ENCODE measurements at regions not wholly inside any gene's neighbourhood (a gene's known extent, or its start where the extent isn't known, plus 50 kb on each side); places are given as distances from the start of the nearest gene placed in this dataset.

DNA sequence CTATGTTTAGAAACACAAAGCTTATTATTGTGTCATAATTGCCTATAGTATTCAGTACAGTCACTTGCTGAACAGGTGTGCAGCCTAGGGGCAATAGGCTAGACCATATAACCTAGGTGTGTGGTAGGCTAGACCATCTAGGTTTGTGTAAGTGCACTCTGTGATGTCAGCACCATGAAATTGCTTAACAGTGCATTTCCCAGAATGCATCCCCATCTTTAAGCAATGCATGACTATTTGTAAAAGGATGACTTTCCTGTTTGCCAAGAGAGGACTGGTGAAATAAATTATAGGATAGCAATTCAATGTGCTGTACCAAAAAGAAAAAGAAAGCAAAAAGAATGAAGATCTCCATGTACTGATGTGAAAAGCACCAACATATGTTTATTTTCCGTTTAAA is 288.7 kb upstream of the AUTS2 start (continued):
- TF ChIP-seq HOXA7 (CRISPR knock-in tag; IDR thresholded peaks at IDR 0.05; ENCODE audit: borderline replicate concordance) (no peak), ZNF19 (tag by site-specific recombination; IDR thresholded peaks at IDR 0.05; ENCODE audit: low read depth) (no peak), ZNF701 (tag by site-specific recombination; IDR thresholded peaks at IDR 0.05) (no peak)
- TF ChIP-seq, protein P1, sequence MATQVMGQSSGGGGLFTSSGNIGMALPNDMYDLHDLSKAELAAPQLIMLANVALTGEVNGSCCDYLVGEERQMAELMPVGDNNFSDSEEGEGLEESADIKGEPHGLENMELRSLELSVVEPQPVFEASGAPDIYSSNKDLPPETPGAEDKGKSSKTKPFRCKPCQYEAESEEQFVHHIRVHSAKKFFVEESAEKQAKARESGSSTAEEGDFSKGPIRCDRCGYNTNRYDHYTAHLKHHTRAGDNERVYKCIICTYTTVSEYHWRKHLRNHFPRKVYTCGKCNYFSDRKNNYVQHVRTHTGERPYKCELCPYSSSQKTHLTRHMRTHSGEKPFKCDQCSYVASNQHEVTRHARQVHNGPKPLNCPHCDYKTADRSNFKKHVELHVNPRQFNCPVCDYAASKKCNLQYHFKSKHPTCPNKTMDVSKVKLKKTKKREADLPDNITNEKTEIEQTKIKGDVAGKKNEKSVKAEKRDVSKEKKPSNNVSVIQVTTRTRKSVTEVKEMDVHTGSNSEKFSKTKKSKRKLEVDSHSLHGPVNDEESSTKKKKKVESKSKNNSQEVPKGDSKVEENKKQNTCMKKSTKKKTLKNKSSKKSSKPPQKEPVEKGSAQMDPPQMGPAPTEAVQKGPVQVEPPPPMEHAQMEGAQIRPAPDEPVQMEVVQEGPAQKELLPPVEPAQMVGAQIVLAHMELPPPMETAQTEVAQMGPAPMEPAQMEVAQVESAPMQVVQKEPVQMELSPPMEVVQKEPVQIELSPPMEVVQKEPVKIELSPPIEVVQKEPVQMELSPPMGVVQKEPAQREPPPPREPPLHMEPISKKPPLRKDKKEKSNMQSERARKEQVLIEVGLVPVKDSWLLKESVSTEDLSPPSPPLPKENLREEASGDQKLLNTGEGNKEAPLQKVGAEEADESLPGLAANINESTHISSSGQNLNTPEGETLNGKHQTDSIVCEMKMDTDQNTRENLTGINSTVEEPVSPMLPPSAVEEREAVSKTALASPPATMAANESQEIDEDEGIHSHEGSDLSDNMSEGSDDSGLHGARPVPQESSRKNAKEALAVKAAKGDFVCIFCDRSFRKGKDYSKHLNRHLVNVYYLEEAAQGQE (tag by site-specific recombination; IDR thresholded peaks at IDR 0.05): no peak

DNA sequence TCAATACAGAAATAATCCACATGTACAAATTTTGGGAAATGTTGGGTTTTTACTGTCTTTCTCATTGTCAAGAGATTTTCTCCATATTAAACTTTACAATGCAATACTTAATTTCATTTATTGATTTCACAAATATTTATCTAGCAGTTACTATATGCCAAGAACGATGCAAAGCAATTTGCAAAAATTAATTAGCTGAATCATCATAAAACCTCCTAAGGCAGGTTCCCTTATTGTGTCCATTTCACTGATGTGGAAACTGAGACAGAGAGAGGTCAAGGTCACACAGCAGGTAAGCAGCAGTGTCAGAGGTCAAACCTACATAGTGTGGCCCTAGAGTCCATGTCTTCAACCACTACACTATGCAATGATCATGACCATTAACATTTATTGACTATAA is 286.8 kb upstream of the AUTS2 start:
- ChIA-PET POLR2A (no interaction called here), CTCF (no interaction called here)
- Histone ChIP-seq H3K4me1 (ENCODE audit: control insufficient read depth, insufficient read depth, low read length) (no peaks in the 10 kb centered on the region), H3K36me3 (ENCODE audit: control insufficient read depth in 2 of 2, insufficient read depth in 1 of 2, low read length in 2 of 2) (no peaks in the 10 kb centered on the region), H3K4me3 (ENCODE audit: low read depth, low read length) (no peak overlapping the region), H3K9me3 (ENCODE audit: control insufficient read depth, insufficient read depth, low read depth, low read length) (no peaks in the 10 kb centered on the region), H3K27ac (ENCODE audit: extremely low read depth, low read depth, low read length) (no peak overlapping the region)
- TF ChIP-seq, protein P2, sequence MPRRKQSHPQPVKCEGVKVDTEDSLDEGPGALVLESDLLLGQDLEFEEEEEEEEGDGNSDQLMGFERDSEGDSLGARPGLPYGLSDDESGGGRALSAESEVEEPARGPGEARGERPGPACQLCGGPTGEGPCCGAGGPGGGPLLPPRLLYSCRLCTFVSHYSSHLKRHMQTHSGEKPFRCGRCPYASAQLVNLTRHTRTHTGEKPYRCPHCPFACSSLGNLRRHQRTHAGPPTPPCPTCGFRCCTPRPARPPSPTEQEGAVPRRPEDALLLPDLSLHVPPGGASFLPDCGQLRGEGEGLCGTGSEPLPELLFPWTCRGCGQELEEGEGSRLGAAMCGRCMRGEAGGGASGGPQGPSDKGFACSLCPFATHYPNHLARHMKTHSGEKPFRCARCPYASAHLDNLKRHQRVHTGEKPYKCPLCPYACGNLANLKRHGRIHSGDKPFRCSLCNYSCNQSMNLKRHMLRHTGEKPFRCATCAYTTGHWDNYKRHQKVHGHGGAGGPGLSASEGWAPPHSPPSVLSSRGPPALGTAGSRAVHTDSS (tag by site-specific recombination; IDR thresholded peaks at IDR 0.05): no peak
- TF ChIP-seq, protein P3, sequence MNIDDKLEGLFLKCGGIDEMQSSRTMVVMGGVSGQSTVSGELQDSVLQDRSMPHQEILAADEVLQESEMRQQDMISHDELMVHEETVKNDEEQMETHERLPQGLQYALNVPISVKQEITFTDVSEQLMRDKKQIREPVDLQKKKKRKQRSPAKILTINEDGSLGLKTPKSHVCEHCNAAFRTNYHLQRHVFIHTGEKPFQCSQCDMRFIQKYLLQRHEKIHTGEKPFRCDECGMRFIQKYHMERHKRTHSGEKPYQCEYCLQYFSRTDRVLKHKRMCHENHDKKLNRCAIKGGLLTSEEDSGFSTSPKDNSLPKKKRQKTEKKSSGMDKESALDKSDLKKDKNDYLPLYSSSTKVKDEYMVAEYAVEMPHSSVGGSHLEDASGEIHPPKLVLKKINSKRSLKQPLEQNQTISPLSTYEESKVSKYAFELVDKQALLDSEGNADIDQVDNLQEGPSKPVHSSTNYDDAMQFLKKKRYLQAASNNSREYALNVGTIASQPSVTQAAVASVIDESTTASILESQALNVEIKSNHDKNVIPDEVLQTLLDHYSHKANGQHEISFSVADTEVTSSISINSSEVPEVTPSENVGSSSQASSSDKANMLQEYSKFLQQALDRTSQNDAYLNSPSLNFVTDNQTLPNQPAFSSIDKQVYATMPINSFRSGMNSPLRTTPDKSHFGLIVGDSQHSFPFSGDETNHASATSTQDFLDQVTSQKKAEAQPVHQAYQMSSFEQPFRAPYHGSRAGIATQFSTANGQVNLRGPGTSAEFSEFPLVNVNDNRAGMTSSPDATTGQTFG (tag by site-specific recombination; IDR thresholded peaks at IDR 0.05; ENCODE audit: borderline replicate concordance): no peak
- TF ChIP-seq ZNF560 (tag by site-specific recombination; IDR thresholded peaks at IDR 0.05; ENCODE audit: borderline replicate concordance) (no peak), EGR2 (tag by site-specific recombination; IDR thresholded peaks at IDR 0.05; ENCODE audit: low read depth) (no peak), GLI4 (tag by site-specific recombination; IDR thresholded peaks at IDR 0.05) (no peak), ZNF354C (tag by site-specific recombination; IDR thresholded peaks at IDR 0.05; ENCODE audit: borderline replicate concordance, low read depth) (no peak), ZNF324 (tag by site-specific recombination; IDR thresholded peaks at IDR 0.05) (no peak), GLIS1 (tag by site-specific recombination; IDR thresholded peaks at IDR 0.05) (no peak), SP3 (tag by site-specific recombination; IDR thresholded peaks at IDR 0.05) (no peak), ZNF548 (tag by site-specific recombination; IDR thresholded peaks at IDR 0.05) (no peak), ZNF202 (tag by site-specific recombination; IDR thresholded peaks at IDR 0.05; ENCODE audit: borderline replicate concordance) (no peak), ZSCAN16 (tag by site-specific recombination; IDR thresholded peaks at IDR 0.05) (no peak)
- TF ChIP-seq, protein P4, sequence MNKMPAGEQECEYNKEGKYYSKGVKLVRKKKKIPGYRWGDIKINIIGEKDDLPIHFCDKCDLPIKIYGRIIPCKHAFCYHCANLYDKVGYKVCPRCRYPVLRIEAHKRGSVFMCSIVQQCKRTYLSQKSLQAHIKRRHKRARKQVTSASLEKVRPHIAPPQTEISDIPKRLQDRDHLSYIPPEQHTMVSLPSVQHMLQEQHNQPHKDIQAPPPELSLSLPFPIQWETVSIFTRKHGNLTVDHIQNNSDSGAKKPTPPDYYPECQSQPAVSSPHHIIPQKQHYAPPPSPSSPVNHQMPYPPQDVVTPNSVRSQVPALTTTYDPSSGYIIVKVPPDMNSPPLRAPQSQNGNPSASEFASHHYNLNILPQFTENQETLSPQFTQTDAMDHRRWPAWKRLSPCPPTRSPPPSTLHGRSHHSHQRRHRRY (tag by site-specific recombination; IDR thresholded peaks at IDR 0.05): no peak
- TF ChIP-seq, protein P5, sequence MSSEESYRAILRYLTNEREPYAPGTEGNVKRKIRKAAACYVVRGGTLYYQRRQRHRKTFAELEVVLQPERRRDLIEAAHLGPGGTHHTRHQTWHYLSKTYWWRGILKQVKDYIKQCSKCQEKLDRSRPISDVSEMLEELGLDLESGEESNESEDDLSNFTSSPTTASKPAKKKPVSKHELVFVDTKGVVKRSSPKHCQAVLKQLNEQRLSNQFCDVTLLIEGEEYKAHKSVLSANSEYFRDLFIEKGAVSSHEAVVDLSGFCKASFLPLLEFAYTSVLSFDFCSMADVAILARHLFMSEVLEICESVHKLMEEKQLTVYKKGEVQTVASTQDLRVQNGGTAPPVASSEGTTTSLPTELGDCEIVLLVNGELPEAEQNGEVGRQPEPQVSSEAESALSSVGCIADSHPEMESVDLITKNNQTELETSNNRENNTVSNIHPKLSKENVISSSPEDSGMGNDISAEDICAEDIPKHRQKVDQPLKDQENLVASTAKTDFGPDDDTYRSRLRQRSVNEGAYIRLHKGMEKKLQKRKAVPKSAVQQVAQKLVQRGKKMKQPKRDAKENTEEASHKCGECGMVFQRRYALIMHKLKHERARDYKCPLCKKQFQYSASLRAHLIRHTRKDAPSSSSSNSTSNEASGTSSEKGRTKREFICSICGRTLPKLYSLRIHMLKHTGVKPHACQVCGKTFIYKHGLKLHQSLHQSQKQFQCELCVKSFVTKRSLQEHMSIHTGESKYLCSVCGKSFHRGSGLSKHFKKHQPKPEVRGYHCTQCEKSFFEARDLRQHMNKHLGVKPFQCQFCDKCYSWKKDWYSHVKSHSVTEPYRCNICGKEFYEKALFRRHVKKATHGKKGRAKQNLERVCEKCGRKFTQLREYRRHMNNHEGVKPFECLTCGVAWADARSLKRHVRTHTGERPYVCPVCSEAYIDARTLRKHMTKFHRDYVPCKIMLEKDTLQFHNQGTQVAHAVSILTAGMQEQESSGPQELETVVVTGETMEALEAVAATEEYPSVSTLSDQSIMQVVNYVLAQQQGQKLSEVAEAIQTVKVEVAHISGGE (tag by site-specific recombination; conservative IDR thresholded peaks at IDR 0.05; ENCODE audit: low read depth): no peak

Measured in HEK293 (cell line).